MM.1S (cell line): ENCODE measurements at regions not wholly inside any gene's neighbourhood (a gene's known extent, or its start where the extent isn't known, plus 50 kb on each side); places are given as distances from the start of the nearest gene placed in this dataset.

Experiments used
- DNase-seq: peaks from one replicate; pipeline ENCODE4 v3.0.0-alpha.2; 2015
- H2AFZ ChIP-seq: fragments of 300-600 bp; sonication (generic); 2 replicates; pipeline ENCODE4 v1.6.0; 2016; ENCODE audit warnings: antibody characterized with exemption, low read length
- H3F3A ChIP-seq: fragments of 300-600 bp; sonication (generic); 2 replicates; pipeline ENCODE4 v1.6.1; 2016; ENCODE audit warnings: mild to moderate bottlenecking, antibody characterized with exemption, low read length, moderate library complexity, mixed read lengths; ENCODE audit not compliant: insufficient read depth
- H3K27ac ChIP-seq: fragments of 300-600 bp; sonication (generic); 2 replicates; pipeline ENCODE4 v1.5.1; 2016; ENCODE audit warnings: mild to moderate bottlenecking, low read length
- H3K27me3 ChIP-seq: fragments of 300-600 bp; sonication (generic); replicated peaks from 2 replicates; pipeline ENCODE4 v1.6.0; 2016; ENCODE audit warnings: low read length; ENCODE audit not compliant: insufficient read depth
- H3K36me3 ChIP-seq: fragments of 300-600 bp; sonication (generic); replicated peaks from 2 replicates; pipeline ENCODE4 v1.6.1; 2016; ENCODE audit warnings: mild to moderate bottlenecking, low read length, mixed read lengths; ENCODE audit not compliant: insufficient read depth
- H3K4me1 ChIP-seq: fragments of 300-600 bp; sonication (generic); 2 replicates; pipeline ENCODE4 v1.6.1; 2016; ENCODE audit warnings: low read length, mixed read lengths
- H3K4me2 ChIP-seq: fragments of 300-600 bp; sonication (generic); 2 replicates; pipeline ENCODE4 v1.6.0; 2016; ENCODE audit warnings: low read depth, low read length
- H3K4me3 ChIP-seq: fragments of 300-600 bp; sonication (generic); 2 replicates; pipeline ENCODE4 v1.5.1; 2016; ENCODE audit warnings: low read length, mixed read lengths
- H3K79me2 ChIP-seq: fragments of 300-600 bp; sonication (generic); 2 replicates; pipeline ENCODE4 v1.6.1; 2016; ENCODE audit warnings: mixed run types, low read length, mixed read lengths
- H3K9ac ChIP-seq: fragments of 300-600 bp; sonication (generic); 2 replicates; pipeline ENCODE4 v1.6.1; 2016; ENCODE audit warnings: low read length, mixed read lengths
- H3K9me2 ChIP-seq: fragments of 300-600 bp; sonication (generic); replicated peaks from 2 replicates; pipeline ENCODE4 v1.6.1; 2016; ENCODE audit warnings: mild to moderate bottlenecking, low read length, mixed read lengths; ENCODE audit not compliant: insufficient read depth
- H3K9me3 ChIP-seq: fragments of 300-600 bp; sonication (generic); replicated peaks from 2 replicates; pipeline ENCODE4 v1.6.1; 2016; ENCODE audit warnings: mild to moderate bottlenecking, low read length, mixed read lengths; ENCODE audit not compliant: insufficient read depth
- H4K20me1 ChIP-seq: fragments of 300-600 bp; sonication (generic); 2 replicates; pipeline ENCODE4 v1.6.1; 2016; ENCODE audit warnings: mild to moderate bottlenecking, low read length, moderate library complexity, mixed read lengths; ENCODE audit not compliant: insufficient read depth
- CTCF ChIP-seq: fragments of 300-600 bp; sonication (generic); IDR thresholded peaks from 2 replicates; pipeline ENCODE4 v1.5.1; 2016; ENCODE audit warnings: antibody characterized with exemption, low read length, mixed read lengths
- EZH2 ChIP-seq: fragments of 300-600 bp; sonication (generic); optimal IDR thresholded peaks from 2 replicates; pipeline ENCODE3; 2017; ENCODE audit warnings: low read depth, mild to moderate bottlenecking, antibody characterized with exemption, low read length, mixed read lengths
- EZH2phosphoT487 ChIP-seq: fragments of 300-600 bp; sonication (generic); IDR thresholded peaks from 2 replicates; pipeline ENCODE4 v1.6.1; 2018; ENCODE audit warnings: antibody characterized with exemption, low read length

- Histone ChIP-seq H3K27me3 (no peaks in the 10 kb centered on the region), H3K9ac (no peak overlapping the region), H3K36me3 (no peaks in the 10 kb centered on the region), H3K4me3 (no peak overlapping the region), H3K79me2 (no peaks in the 10 kb centered on the region), H4K20me1 (no peaks in the 10 kb centered on the region), H3F3A (no peaks in the 10 kb centered on the region), H3K4me2 (no peak overlapping the region), H3K27ac (no peak overlapping the region), H3K4me1 (no peaks in the 10 kb centered on the region), H3K9me2 (no peaks in the 10 kb centered on the region), H3K9me3 (no peaks in the 10 kb centered on the region), H2AFZ (no peak overlapping the region)
- no peak for DNase-seq
- TF ChIP-seq CTCF (no peak), EZH2 (no peak), EZH2phosphoT487 (no peak)
Measured at GRCh38 chr12:87015352-87015751, 759.2 kb upstream of the MGAT4C start.

DNA sequence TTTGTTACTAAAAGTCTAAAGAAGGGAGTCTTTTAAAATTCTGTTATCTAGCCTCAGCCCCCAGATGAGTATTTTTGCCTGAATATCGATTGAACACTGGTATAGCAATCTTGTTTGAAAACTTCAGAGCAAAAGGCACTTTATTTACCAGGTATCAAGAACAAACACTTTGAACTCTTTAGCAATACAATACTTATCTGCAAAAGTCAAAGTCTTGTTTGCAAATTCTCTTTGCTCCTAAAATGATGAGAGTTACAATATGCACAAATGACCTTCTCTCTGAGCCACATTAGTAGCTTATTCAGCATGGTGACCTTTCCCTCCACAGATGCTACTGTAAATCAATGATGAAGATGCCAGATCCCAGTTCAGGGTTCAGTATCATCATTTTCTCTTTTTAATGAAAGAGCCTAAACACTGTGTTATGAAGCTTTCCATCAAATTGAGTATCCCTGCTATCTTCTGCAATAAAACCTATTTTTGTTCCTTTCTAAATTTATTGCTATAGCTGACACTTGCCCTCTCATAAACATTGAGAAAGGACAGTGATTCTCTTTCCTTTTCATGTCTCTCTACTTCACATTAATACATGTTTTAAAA lies 752.7 kb upstream of the MGAT4C start:
- H3K27ac ChIP-seq = no peak overlapping the region
- no peak overlapping the region for H3K4me3 ChIP-seq
- H3K9me2 ChIP-seq = no peaks in the 10 kb centered on the region
- H3K36me3 ChIP-seq = no peaks in the 10 kb centered on the region
- no peaks in the 10 kb centered on the region for H3K4me1 ChIP-seq
- H2AFZ ChIP-seq = no peak overlapping the region
- H3K9ac ChIP-seq = no peak overlapping the region
- H3F3A ChIP-seq = no peaks in the 10 kb centered on the region
- no peaks in the 10 kb centered on the region for H3K9me3 ChIP-seq
- H3K79me2 ChIP-seq = no peaks in the 10 kb centered on the region
- DNase-seq = no peak
- no peaks in the 10 kb centered on the region for H3K27me3 ChIP-seq
- H4K20me1 ChIP-seq = no peaks in the 10 kb centered on the region
- no peak for TF ChIP-seq EZH2phosphoT487
- no peak for TF ChIP-seq EZH2
- no peak for TF ChIP-seq CTCF
- no peak overlapping the region for H3K4me2 ChIP-seq

- no peaks in the 10 kb centered on the region for H3K36me3 ChIP-seq
- no peak overlapping the region for H3K9ac ChIP-seq
- H3K4me3 ChIP-seq = no peak overlapping the region
- H3K27me3 ChIP-seq = no peaks in the 10 kb centered on the region
- DNase-seq = no peak
- H4K20me1 ChIP-seq = no peaks in the 10 kb centered on the region
- H3K4me2 ChIP-seq = no peak overlapping the region
- no peaks in the 10 kb centered on the region for H3K9me2 ChIP-seq
- no peak overlapping the region for H2AFZ ChIP-seq
- H3K4me1 ChIP-seq = no peaks in the 10 kb centered on the region
- no peaks in the 10 kb centered on the region for H3K79me2 ChIP-seq
- H3F3A ChIP-seq = no peaks in the 10 kb centered on the region
- TF ChIP-seq EZH2phosphoT487 (no peak), EZH2 (no peak), CTCF (no peak)
- no peaks in the 10 kb centered on the region for H3K9me3 ChIP-seq
- no peak overlapping the region for H3K27ac ChIP-seq
Measured at GRCh38 chr12:87001102-87001501, 744.9 kb upstream of the MGAT4C start.
